GM12865 (cell line): ENCODE measurements at regions not wholly inside any gene's neighbourhood (a gene's known extent, or its start where the extent isn't known, plus 50 kb on each side); places are given as distances from the start of the nearest gene placed in this dataset.
"Not testable (repeated sequence)": the region's sequence is repeated elsewhere in the genome, so short reads cannot be mapped to it uniquely, and the experiment has no call there.

Experiments
- DNase-seq: peaks from one replicate; pipeline ENCODE4 v3.0.0; 2010; ENCODE audit warnings: low read depth
- H3K4me3 ChIP-seq: 2 replicates; pipeline ENCODE4 v1.5.1; 2011; ENCODE audit warnings: mild to moderate bottlenecking, low read depth, low read length, control low read depth
- TF ChIP-seq, protein P1 (sequence below): IDR thresholded peaks from 2 replicates; pipeline ENCODE4 v1.5.1; 2011; ENCODE audit warnings: low read length, control low read depth, low read depth, inconsistent platforms; ENCODE audit not compliant: insufficient read depth; ENCODE audit errors: missing control alignments

DNA sequence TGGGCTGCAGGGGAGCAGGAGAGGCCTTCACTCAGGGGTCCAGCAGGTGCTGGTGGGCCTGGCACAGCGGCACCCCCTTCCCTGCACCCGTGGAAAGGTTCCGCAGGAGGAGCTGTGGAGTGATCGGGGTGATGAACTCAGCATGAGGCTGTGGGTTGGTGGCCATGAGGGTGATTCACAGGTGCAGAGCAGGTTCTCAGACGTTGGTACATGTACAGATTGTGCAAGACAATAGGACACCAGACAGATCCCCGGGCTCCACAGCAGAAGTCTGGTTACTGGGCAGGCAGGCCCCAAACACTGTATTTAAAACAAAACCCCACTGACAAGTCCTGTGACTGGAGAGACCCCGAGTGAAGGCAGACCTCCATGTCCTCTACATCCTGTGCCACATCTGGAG, 151.6 kb upstream of the CDH4 start:
- H3K4me3 ChIP-seq, result no peak overlapping the region
- TF ChIP-seq, protein P1, sequence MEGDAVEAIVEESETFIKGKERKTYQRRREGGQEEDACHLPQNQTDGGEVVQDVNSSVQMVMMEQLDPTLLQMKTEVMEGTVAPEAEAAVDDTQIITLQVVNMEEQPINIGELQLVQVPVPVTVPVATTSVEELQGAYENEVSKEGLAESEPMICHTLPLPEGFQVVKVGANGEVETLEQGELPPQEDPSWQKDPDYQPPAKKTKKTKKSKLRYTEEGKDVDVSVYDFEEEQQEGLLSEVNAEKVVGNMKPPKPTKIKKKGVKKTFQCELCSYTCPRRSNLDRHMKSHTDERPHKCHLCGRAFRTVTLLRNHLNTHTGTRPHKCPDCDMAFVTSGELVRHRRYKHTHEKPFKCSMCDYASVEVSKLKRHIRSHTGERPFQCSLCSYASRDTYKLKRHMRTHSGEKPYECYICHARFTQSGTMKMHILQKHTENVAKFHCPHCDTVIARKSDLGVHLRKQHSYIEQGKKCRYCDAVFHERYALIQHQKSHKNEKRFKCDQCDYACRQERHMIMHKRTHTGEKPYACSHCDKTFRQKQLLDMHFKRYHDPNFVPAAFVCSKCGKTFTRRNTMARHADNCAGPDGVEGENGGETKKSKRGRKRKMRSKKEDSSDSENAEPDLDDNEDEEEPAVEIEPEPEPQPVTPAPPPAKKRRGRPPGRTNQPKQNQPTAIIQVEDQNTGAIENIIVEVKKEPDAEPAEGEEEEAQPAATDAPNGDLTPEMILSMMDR, result no peak
- DNase-seq, result no peak

DNA sequence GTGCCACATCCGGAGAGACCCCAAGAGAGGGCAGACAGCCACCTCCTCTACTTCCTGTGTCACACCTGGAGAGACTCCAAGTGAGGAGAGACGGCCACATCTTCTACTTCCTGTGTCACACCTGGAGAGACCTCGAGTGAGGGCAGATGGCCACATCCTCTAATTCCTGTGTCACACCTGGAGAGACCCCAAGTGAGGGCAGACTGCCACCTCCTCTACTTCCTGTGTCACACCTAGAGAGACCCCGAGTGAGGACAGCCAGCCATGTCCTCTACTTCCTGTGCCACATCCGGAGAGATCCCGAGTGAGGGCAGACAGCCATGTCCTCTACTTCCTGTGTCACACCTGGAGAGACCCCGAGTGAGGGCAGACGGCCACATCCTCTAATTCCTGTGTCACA, 150.7 kb upstream of the CDH4 start:
- not testable (repeated sequence) for DNase-seq, H3K4me3 ChIP-seq

DNA sequence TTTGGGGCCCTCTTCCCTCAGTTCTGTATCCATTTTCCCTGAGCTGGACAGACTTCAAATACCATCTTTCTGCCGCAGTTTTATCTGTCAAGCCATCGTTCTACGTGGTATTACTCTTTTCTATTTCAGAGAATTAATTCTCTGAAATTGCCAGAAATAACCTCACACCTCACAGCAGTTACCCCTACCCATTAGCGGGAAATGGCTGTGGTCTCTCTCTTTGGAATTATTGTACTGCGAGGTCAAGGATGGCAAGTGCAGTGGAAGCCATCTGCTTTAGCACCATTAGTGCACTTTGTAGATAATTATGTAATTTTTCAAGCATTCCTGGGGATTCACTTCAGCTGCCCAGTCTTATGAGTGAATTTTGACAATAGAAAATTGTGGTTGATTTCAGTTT, 147.8 kb upstream of the CDH4 start:
- no peak for DNase-seq
- H3K4me3 ChIP-seq, result no peak overlapping the region
- TF ChIP-seq, protein P1, result no peak

DNA sequence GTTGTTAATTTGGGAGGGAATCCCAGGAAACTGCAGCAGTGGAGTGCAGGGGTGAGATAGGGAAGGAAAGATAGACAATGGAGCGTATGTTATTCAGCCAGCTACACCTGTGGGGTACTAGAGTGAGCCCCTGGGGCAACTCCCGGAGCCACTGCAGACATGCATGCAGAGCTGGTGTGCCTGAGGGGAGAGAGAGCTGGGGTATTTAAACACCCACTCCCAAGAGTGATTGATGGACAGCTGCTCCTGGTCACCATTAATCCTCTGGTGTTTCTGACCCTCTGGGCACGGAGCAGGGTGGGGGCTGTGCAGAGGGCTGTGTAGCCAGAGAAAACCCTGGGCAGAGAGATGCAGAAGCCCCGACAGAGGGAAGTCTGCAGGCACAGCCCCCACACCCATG, 146.7 kb upstream of the CDH4 start:
- TF ChIP-seq, protein P1, result no peak
- H3K4me3 ChIP-seq, result no peak overlapping the region
- DNase-seq, result no peak

DNA sequence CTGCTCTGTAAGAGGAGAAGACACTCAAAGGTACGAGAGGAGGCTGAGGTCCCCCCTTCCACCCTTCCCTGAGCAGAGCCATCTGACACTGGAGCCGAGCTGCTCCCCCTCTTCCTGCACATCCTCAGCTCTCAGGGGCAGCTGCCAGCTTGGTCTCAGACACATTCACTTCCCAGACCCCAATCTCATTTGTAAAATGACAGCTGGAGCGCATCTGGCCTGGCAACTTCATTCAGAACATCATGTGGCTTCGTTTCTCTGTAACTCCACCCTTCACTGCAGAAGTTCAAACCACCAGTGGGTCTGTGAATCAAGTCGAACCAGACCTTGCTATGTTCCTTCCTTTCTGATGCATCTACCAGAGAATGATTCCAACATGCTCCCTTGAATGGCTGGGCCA, 145.6 kb upstream of the CDH4 start:
- no peak for DNase-seq
- TF ChIP-seq, protein P1, result no peak
- H3K4me3 ChIP-seq, result no peak overlapping the region

DNA sequence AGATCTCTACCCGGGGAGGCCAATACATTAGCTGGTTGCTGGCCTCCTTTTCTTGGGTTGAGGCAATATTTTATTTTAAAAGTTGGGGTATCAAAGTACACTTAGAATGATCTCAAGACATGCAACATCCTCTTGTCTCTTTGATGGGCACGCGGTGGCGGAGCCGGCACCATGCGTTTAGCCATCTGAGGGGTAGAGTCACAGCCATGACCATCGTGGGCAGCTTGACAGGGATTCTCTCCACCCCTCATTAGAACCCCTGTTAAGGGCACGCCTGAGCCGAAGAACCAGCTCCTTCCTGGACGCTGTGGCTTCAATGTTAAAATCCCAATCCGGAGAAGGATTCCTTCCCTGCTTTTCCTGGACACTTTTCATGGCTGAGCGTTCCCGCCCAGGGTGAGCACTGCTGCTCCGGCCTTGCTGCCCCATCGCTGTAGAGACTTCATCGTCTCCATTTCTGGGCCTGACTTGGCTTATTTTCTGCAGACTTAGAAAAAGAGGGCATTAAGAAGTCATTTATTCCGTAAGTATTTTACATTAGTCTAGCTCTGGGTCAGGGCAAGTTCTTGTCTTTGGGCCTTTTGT, 142.7 kb upstream of the CDH4 start:
- TF ChIP-seq, protein P1, result no peak
- no peak for DNase-seq
- no peak overlapping the region for H3K4me3 ChIP-seq

DNA sequence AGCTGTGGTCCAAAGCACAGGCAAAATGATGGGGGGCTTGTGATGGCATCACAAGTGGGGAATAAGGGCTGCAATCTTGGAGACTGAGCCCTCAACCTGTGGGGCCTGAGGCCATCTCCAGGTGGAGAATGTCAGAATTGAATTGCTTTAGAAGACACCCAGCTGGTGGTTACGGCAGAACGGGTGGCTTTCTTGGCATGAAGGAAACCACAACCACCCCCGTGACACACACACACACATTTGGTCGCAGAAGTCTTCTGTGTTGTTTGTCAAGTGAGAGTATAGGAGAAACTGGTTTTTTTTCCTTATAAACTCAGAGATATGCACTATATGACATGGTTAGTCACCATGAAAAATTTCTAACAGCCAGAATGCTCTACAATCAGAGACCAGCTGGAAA, 139.5 kb upstream of the CDH4 start:
- TF ChIP-seq, protein P1, result no peak
- H3K4me3 ChIP-seq, result no peak overlapping the region
- DNase-seq, result no peak
